ENCODE measurements at regions not wholly inside any gene's neighbourhood (a gene's known extent, or its start where the extent isn't known, plus 50 kb on each side); places are given as distances from the start of the nearest gene placed in this dataset.
A peak's percentile ranks its signal among the peaks of the same experiment; 100 is the strongest.
"Not testable (repeated sequence)": the region's sequence is repeated elsewhere in the genome, so short reads cannot be mapped to it uniquely, and the experiment has no call there.

DNA sequence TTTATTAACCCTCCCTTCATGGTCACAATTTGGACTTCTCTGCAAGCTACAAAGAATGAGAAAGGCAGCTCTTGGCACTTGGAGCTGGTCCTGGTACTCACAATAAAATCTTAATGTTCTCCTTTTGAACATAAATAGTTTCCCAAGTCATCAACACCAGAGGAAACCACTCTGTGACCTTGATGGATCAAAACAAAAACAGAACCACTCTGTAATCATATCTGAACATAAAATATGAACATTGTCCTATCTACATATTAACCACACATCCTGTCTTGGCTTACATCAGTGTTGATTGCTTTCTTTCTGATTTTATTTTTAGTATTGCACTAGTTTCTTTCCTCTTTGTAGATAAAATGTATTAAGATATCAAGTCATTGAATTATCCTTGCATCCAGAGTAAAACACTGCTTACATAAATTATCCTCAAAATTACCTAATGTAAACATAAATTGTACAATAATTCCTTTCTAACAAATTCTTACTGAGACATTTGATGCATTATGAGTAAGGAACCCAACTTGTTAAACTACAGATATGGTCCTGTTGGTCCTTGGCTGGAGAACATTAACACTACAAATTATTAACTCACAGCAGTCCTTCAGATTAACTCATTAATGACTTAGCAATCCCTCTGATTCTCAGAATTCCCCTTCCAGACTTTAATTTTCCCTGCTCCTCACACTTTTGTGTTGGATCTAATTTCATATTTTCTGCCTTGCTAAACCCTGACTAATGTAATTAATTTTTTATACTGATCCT, 860.5 kb downstream of the DIPK2A start:
- Histone ChIP-seq H3K4me3 (ENCODE audit: low read depth, low read length) (no peak overlapping the region), H3K27me3 (replicated peaks) (no peaks in the 10 kb centered on the region), H3K27ac (no peak overlapping the region), H3K36me3 (replicated peaks) (no peaks in the 10 kb centered on the region)
- TF ChIP-seq, protein P1, sequence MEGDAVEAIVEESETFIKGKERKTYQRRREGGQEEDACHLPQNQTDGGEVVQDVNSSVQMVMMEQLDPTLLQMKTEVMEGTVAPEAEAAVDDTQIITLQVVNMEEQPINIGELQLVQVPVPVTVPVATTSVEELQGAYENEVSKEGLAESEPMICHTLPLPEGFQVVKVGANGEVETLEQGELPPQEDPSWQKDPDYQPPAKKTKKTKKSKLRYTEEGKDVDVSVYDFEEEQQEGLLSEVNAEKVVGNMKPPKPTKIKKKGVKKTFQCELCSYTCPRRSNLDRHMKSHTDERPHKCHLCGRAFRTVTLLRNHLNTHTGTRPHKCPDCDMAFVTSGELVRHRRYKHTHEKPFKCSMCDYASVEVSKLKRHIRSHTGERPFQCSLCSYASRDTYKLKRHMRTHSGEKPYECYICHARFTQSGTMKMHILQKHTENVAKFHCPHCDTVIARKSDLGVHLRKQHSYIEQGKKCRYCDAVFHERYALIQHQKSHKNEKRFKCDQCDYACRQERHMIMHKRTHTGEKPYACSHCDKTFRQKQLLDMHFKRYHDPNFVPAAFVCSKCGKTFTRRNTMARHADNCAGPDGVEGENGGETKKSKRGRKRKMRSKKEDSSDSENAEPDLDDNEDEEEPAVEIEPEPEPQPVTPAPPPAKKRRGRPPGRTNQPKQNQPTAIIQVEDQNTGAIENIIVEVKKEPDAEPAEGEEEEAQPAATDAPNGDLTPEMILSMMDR (IDR thresholded peaks at IDR 0.05; ENCODE audit: low read depth, low read length, missing control alignments): no peak
- DNase-seq: no peak
- in situ Hi-C loops (cut with HindIII; ENCODE audit: low pct_ligation_motif_present, low sequenced_read_pairs): no loop called here

DNA sequence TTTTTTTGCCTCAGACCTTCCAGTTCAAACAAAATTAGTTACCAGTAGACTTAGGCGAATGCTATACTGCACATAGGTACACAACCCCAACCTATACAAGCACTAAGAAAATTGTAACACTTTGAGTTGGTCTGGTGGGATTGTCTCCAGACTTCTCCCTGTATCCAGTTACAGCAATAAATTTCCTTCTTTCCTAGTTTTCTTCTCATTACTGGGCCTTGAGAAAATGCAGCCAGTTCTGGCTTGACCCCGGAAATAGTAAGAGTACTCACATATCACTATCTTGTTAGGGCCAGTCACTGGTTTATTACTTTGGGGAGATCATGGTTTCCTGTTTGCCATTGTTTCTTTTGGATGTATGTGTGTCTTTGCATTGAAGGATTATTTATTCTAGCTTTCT, 868.4 kb downstream of the DIPK2A start:
- in situ Hi-C loops (cut with HindIII; ENCODE audit: low pct_ligation_motif_present, low sequenced_read_pairs): no loop called here

DNA sequence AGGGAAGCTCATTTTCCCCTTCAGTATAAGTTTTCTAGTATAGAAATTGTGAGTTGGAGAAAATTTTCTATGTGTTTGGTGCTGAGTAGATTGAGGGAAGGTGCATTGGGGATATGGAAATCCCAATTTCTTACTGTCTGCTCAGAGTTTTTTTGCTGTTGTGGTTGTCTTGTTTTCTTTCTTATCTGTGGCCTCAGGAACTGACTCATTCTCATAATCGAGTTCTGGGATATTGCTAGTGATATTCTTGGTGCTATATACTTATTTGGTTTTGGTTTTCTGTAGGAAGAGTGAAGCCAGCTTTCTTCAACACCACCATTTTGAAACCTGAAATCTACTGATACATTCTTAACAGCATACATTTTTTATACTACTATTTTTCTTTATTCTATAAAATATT, 869.2 kb downstream of the DIPK2A start:
- Histone ChIP-seq H3K36me3 (replicated peaks) (no peaks in the 10 kb centered on the region), H3K27ac (no peak overlapping the region), H3K27me3 (replicated peaks) (no peaks in the 10 kb centered on the region), H3K4me3 (ENCODE audit: low read depth, low read length) (no peak overlapping the region)
- in situ Hi-C loops (cut with HindIII; ENCODE audit: low pct_ligation_motif_present, low sequenced_read_pairs): no loop called here
- DNase-seq: peak; percentile 48
- TF ChIP-seq, protein P1 (IDR thresholded peaks at IDR 0.05; ENCODE audit: low read depth, low read length, missing control alignments): no peak

More for the DNA sequence above, 868.4 kb downstream of the DIPK2A start:
- H3K36me3 ChIP-seq (replicated peaks): no peaks in the 10 kb centered on the region
- H3K27me3 ChIP-seq (replicated peaks): no peaks in the 10 kb centered on the region
- no peak overlapping the region for H3K27ac ChIP-seq
- DNase-seq: no peak
- TF ChIP-seq, protein P1 (IDR thresholded peaks at IDR 0.05; ENCODE audit: low read depth, low read length, missing control alignments): no peak
- no peak overlapping the region for H3K4me3 ChIP-seq (ENCODE audit: low read depth, low read length)

DNA sequence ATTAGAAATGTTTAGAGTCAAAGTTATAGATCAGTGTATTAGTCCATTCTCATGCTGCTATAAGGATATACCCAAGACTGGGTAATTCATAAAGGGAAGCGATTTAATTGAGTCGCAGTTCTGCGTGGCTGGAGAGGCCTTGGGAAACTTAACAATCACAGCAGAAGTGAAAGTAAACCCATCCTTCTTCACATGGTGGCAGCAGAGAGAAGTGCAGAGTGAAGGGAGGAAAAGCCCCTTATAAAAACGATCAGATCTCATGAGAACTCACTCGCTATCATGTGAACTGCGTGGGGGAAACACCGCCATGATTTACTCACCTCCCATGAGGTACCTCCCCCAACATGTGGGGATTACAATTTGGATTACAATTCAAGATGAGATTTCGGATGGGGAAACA, 871.5 kb downstream of the DIPK2A start:
- Histone ChIP-seq H3K36me3 (replicated peaks) (no peaks in the 10 kb centered on the region), H3K4me3 (ENCODE audit: low read depth, low read length) (no peak overlapping the region), H3K27ac (no peak overlapping the region), H3K27me3 (replicated peaks) (no peaks in the 10 kb centered on the region)
- TF ChIP-seq, protein P1 (IDR thresholded peaks at IDR 0.05; ENCODE audit: low read depth, low read length, missing control alignments): peak; percentile 48
- in situ Hi-C loops (cut with HindIII; ENCODE audit: low pct_ligation_motif_present, low sequenced_read_pairs): no loop called here
- DNase-seq: no peak

DNA sequence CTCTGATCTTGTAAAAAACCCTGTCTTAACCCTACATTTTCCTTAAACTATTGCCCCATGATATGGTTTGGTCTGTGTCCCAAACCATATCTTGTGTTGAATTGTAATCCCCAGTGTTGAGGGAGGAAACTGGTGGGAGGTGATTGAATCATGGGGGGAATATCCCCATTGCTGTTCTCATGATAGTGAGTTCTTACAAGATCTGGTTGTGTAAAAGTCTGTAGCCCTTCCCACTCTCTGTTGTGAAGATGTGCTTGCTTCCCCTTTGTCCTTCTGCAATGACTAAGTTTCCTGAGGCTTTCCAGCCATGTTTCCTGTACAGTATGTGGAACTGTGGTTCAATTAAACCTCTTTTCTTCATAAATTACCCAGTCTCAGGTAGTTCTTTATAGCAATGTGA, 881.4 kb downstream of the DIPK2A start:
- no peaks in the 10 kb centered on the region for H3K27me3 ChIP-seq (replicated peaks)
- H3K4me3 ChIP-seq (ENCODE audit: low read depth, low read length): no peak overlapping the region
- no peak for DNase-seq
- no peak overlapping the region for H3K27ac ChIP-seq
- TF ChIP-seq, protein P1 (IDR thresholded peaks at IDR 0.05; ENCODE audit: low read depth, low read length, missing control alignments): no peak
- in situ Hi-C loops (cut with HindIII; ENCODE audit: low pct_ligation_motif_present, low sequenced_read_pairs): no loop called here
- H3K36me3 ChIP-seq (replicated peaks): no peaks in the 10 kb centered on the region

DNA sequence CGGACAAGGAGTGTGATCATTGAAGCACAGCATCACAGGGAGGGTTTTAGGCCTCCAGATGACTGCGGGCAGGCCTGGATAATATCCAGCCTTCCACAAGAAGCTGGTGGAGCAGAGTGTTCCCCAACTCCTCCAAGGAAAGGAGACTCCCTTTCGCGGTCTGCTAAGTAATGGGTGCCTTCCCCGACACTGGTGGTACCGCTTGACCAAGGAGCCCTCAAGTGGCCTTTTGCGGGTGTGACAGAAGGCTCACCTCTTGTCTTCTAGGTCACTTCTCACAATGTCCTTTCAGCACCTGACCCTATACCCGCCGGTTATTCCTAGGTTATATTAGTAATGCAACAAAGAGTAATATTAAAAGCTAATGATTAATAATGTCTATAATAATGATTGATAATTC, 882.4 kb downstream of the DIPK2A start:
- H3K36me3 ChIP-seq (replicated peaks); H3K27me3 ChIP-seq (replicated peaks); DNase-seq; in situ Hi-C loops (cut with HindIII; ENCODE audit: low pct_ligation_motif_present, low sequenced_read_pairs); H3K4me3 ChIP-seq (ENCODE audit: low read depth, low read length); H3K27ac ChIP-seq: not testable (repeated sequence)
